ENCODE measurements at regions not wholly inside any gene's neighbourhood (a gene's known extent, or its start where the extent isn't known, plus 50 kb on each side); places are given as distances from the start of the nearest gene placed in this dataset.

GRCh38 chr1:169012416-169012815 lies 94.1 kb upstream of the ATP1B1 start:
- H3K9me3 ChIP-seq, result no peaks in the 10 kb centered on the region
- no peak overlapping the region for H3K4me3 ChIP-seq
- H3K27ac ChIP-seq, result no peak overlapping the region
- DNase-seq, result no peak
- H3K36me3 ChIP-seq, result no peaks in the 10 kb centered on the region
- H3K27me3 ChIP-seq (replicated peaks in 1 of 7), result no peaks in the 10 kb centered on the region
- no peaks in the 10 kb centered on the region for H3K4me1 ChIP-seq
- TF ChIP-seq POLR2A (IDR thresholded peaks at IDR 0.05) (no peak), POLR2AphosphoS5 (IDR thresholded peaks at IDR 0.05) (no peak)
- intact Hi-C loops (cut with DNase I; ENCODE audit: low total_unique reads), result no loop called here
- WGBS, 5 donors, result 66 to 84% (median 81%) methylated on average over 2 of the region's 2 CpGs

GRCh38 chr1:169013821-169014220 lies 92.7 kb upstream of the ATP1B1 start:
- intact Hi-C loops (cut with DNase I; ENCODE audit: low total_unique reads), result no loop called here
- TF ChIP-seq CTCF (IDR thresholded peaks at IDR 0.05 in 8 of 11, conservative IDR thresholded peaks at IDR 0.05 in 3 of 11) (no peak), POLR2A (IDR thresholded peaks at IDR 0.05) (no peak), POLR2AphosphoS5 (IDR thresholded peaks at IDR 0.05) (no peak)
- H3K4me1 ChIP-seq, result no peaks in the 10 kb centered on the region
- peaks cover 0 to 4% (median 0%) of the 10 kb centered on the region in 7 donors for H3K27me3 ChIP-seq (replicated peaks in 1 of 7)
- no peaks in the 10 kb centered on the region for H3K36me3 ChIP-seq
- H3K9me3 ChIP-seq, result no peaks in the 10 kb centered on the region
- no peak overlapping the region for H3K4me3 ChIP-seq
- no peak overlapping the region for H3K27ac ChIP-seq
- no peak for DNase-seq
- WGBS, 5 donors, result 77 to 94% (median 92%) methylated on average over 4 of the region's 4 CpGs

GRCh38 chr1:169015464-169015863 lies 91.0 kb upstream of the ATP1B1 start:
- H3K4me1 ChIP-seq, result no peaks in the 10 kb centered on the region
- no peak for TF ChIP-seq POLR2AphosphoS5 (IDR thresholded peaks at IDR 0.05)
- TF ChIP-seq POLR2A (IDR thresholded peaks at IDR 0.05), result no peak
- no peak for TF ChIP-seq CTCF (IDR thresholded peaks at IDR 0.05 in 8 of 11, conservative IDR thresholded peaks at IDR 0.05 in 3 of 11)
- peaks cover 0 to 4% (median 0%) of the 10 kb centered on the region in 7 donors for H3K27me3 ChIP-seq (replicated peaks in 1 of 7)
- intact Hi-C loops (cut with DNase I; ENCODE audit: low total_unique reads), result no loop called here
- 90 to 96% (median 92%) methylated on average over 5 of the region's 5 CpGs for WGBS, 5 donors
- H3K4me3 ChIP-seq, result no peak overlapping the region
- no peak for DNase-seq
- no peak overlapping the region for H3K27ac ChIP-seq
- no peaks in the 10 kb centered on the region for H3K36me3 ChIP-seq
- H3K9me3 ChIP-seq, result no peaks in the 10 kb centered on the region

- H3K27me3 ChIP-seq (replicated peaks in 1 of 7), result peaks cover 0 to 7% (median 0%) of the 10 kb centered on the region in 7 donors
- no peaks in the 10 kb centered on the region for H3K9me3 ChIP-seq
- H3K4me1 ChIP-seq, result no peaks in the 10 kb centered on the region
- TF ChIP-seq POLR2AphosphoS5 (IDR thresholded peaks at IDR 0.05) (no peak), POLR2A (IDR thresholded peaks at IDR 0.05) (no peak)
- intact Hi-C loops (cut with DNase I; ENCODE audit: low total_unique reads), result no loop called here
- H3K4me3 ChIP-seq, result no peak overlapping the region
- DNase-seq, result no peak
- H3K27ac ChIP-seq, result no peak overlapping the region
- H3K36me3 ChIP-seq, result no peaks in the 10 kb centered on the region
- WGBS, 5 donors, result 77 to 83% (median 81%) methylated on average over 4 of the region's 4 CpGs
Measured at GRCh38 chr1:169018751-169019150, 87.7 kb upstream of the ATP1B1 start.

GRCh38 chr1:169019419-169020058 lies 87.0 kb upstream of the ATP1B1 start:
- TF ChIP-seq POLR2AphosphoS5 (IDR thresholded peaks at IDR 0.05) (no peak), POLR2A (IDR thresholded peaks at IDR 0.05) (no peak), CTCF (IDR thresholded peaks at IDR 0.05 in 8 of 11, conservative IDR thresholded peaks at IDR 0.05 in 3 of 11) (no peak)
- Histone ChIP-seq H3K27ac (no peak overlapping the region), H3K9me3 (no peaks in the 10 kb centered on the region), H3K4me3 (no peak overlapping the region), H3K27me3 (replicated peaks in 1 of 7) (peaks cover 0 to 7% (median 0%) of the 10 kb centered on the region in 7 donors), H3K36me3 (no peaks in the 10 kb centered on the region), H3K4me1 (no peaks in the 10 kb centered on the region)
- 57 to 76% (median 58%) methylated on average over 3 of the region's 3 CpGs for WGBS, 5 donors
- no peak for DNase-seq
- intact Hi-C loops (cut with DNase I; ENCODE audit: low total_unique reads), result no loop called here
